HEK293 (cell line): ENCODE measurements at regions not wholly inside any gene's neighbourhood (a gene's known extent, or its start where the extent isn't known, plus 50 kb on each side); places are given as distances from the start of the nearest gene placed in this dataset.

Experiments
- CTCF ChIA-PET: fragments of 350-600 bp; formaldehyde crosslinking; extraction: SDS; loops from one replicate; lab custom pipeline; 2021; ENCODE audit warnings: antibody characterized with exemption; lab: Yijun Ruan, JAX
- POLR2A ChIA-PET: fragments of 300-600 bp; formaldehyde crosslinking; extraction: SDS; loops from one replicate; lab custom pipeline; 2020; ENCODE audit warnings: antibody characterized with exemption, inconsistent platforms; lab: Yijun Ruan, JAX
- H3K27ac ChIP-seq: fragments of 200-500 bp; sonication (Bioruptor generic); 2 replicates; pipeline ENCODE4 v1.5.1; 2014; ENCODE audit warnings: low read depth, low read length, control low read depth, inconsistent platforms; ENCODE audit errors: extremely low read depth
- H3K36me3 ChIP-seq, 2 experiments: fragments of 200-500 bp in 1 of 2; sonication (Bioruptor generic) in 1 of 2; 1 replicate in 1 of 2; 2 replicates in 1 of 2; pipeline ENCODE4 v1.5.1; 2014 to 2017; ENCODE audit warnings: inconsistent platforms in 2 of 2, low read length in 2 of 2; ENCODE audit not compliant: control insufficient read depth in 2 of 2, insufficient read depth in 1 of 2
- H3K4me1 ChIP-seq: fragments of 200-500 bp; sonication (Bioruptor generic); 2 replicates; pipeline ENCODE4 v1.5.1; 2014; ENCODE audit warnings: mild to moderate bottlenecking, low read length, inconsistent platforms; ENCODE audit not compliant: control insufficient read depth, insufficient read depth
- H3K4me3 ChIP-seq: 2 replicates; pipeline ENCODE4 v1.5.1; 2011; ENCODE audit warnings: low read depth, mild to moderate bottlenecking, control low read depth, low read length, moderate library complexity
- H3K9me3 ChIP-seq: fragments of 200-500 bp; sonication (Bioruptor generic); 2 replicates; pipeline ENCODE4 v1.5.1; 2014; ENCODE audit warnings: low read depth, low read length, inconsistent platforms; ENCODE audit not compliant: control insufficient read depth, insufficient read depth
- EGR2 ChIP-seq: fragments of 450-650 bp; formaldehyde crosslinking; IDR thresholded peaks from 2 replicates; pipeline ENCODE4 v1.5.1; 2016; ENCODE audit warnings: low read depth, missing biosample characterization, missing genetic modification characterization
- GLIS2 ChIP-seq: fragments of 450-650 bp; formaldehyde crosslinking; IDR thresholded peaks from 2 replicates; pipeline ENCODE4 v1.5.1; 2016; ENCODE audit warnings: missing biosample characterization, missing genetic modification characterization
- HOXD13 ChIP-seq: sonication (generic); formaldehyde crosslinking; IDR thresholded peaks from 2 replicates; pipeline ENCODE4 v1.8.0; 2022; ENCODE audit warnings: missing genetic modification reagents, borderline replicate concordance
- KLF10 ChIP-seq: fragments of 450-650 bp; IDR thresholded peaks from 2 replicates; pipeline ENCODE4 v1.5.1; 2018; ENCODE audit warnings: missing biosample characterization, mild to moderate bottlenecking, missing genetic modification characterization
- MEIS1 ChIP-seq: sonication (generic); formaldehyde crosslinking; IDR thresholded peaks from 2 replicates; pipeline ENCODE4 v1.8.1; 2022; ENCODE audit warnings: missing genetic modification reagents, mild to moderate bottlenecking, borderline replicate concordance
- MZF1 ChIP-seq: fragments of 450-650 bp; formaldehyde crosslinking; IDR thresholded peaks from 2 replicates; pipeline ENCODE4 v1.5.1; 2017; ENCODE audit warnings: missing biosample characterization, missing genetic modification characterization, borderline replicate concordance
- SALL2 ChIP-seq: fragments of 450-650 bp; formaldehyde crosslinking; IDR thresholded peaks from 2 replicates; pipeline ENCODE4 v1.5.0; 2017; ENCODE audit warnings: missing biosample characterization, mild to moderate bottlenecking, missing genetic modification characterization, borderline replicate concordance
- YY1 ChIP-seq: fragments of 450-650 bp; formaldehyde crosslinking; IDR thresholded peaks from 2 replicates; pipeline ENCODE4 v1.5.1; 2018; ENCODE audit warnings: missing biosample characterization, missing genetic modification characterization
- ZNF112 ChIP-seq: fragments of 450-650 bp; formaldehyde crosslinking; IDR thresholded peaks from 2 replicates; pipeline ENCODE4 v1.5.0; 2017; ENCODE audit warnings: missing biosample characterization, missing genetic modification characterization
- ZNF19 ChIP-seq: fragments of 450-650 bp; formaldehyde crosslinking; IDR thresholded peaks from 2 replicates; pipeline ENCODE4; 2016; ENCODE audit warnings: missing biosample characterization, missing genetic modification characterization, low read depth
- ZNF274 ChIP-seq, 2 experiments: fragments of 200-500 bp in 1 of 2; fragments of 450-650 bp in 1 of 2; sonication (Bioruptor generic) in 1 of 2; formaldehyde crosslinking in 1 of 2; IDR thresholded peaks; 2 replicates each; pipeline versions ENCODE4 v1.5.1 to v1.6.1; 2014 to 2016; ENCODE audit warnings: borderline replicate concordance in 1 of 2, inconsistent platforms in 1 of 2, low read length in 1 of 2, missing biosample characterization in 1 of 2, missing genetic modification characterization in 1 of 2
- ZNF350 ChIP-seq: fragments of 450-650 bp; formaldehyde crosslinking; IDR thresholded peaks from 2 replicates; pipeline ENCODE4 v1.5.0; 2017; ENCODE audit warnings: missing biosample characterization, mild to moderate bottlenecking, missing genetic modification characterization
- ZNF48 ChIP-seq: fragments of 450-650 bp; formaldehyde crosslinking; IDR thresholded peaks from 2 replicates; pipeline ENCODE4 v1.5.1; 2016; ENCODE audit warnings: missing biosample characterization, missing genetic modification characterization
- ZNF529 ChIP-seq: fragments of 450-650 bp; formaldehyde crosslinking; IDR thresholded peaks from 2 replicates; pipeline ENCODE4 v1.5.1; 2017; ENCODE audit warnings: missing genetic modification characterization, missing biosample characterization; ENCODE audit not compliant: insufficient replicate concordance
- ZNF530 ChIP-seq: fragments of 450-650 bp; formaldehyde crosslinking; IDR thresholded peaks from 2 replicates; pipeline ENCODE4 v1.5.1; 2016; ENCODE audit warnings: low read depth, missing biosample characterization, missing genetic modification characterization
- ZNF670 ChIP-seq: fragments of 450-650 bp; formaldehyde crosslinking; IDR thresholded peaks from 2 replicates; pipeline ENCODE4 v1.5.1; 2016; ENCODE audit warnings: missing biosample characterization, missing genetic modification characterization, low read depth
- ZNF707 ChIP-seq: fragments of 450-650 bp; formaldehyde crosslinking; IDR thresholded peaks from 2 replicates; pipeline ENCODE4 v1.5.1; 2016; ENCODE audit warnings: missing biosample characterization, missing genetic modification characterization
- ZSCAN23 ChIP-seq: fragments of 450-650 bp; formaldehyde crosslinking; IDR thresholded peaks from 2 replicates; pipeline ENCODE4 v1.5.1; 2016; ENCODE audit warnings: missing biosample characterization, missing genetic modification characterization
- TF ChIP-seq, protein P1 (sequence below): fragments of 450-650 bp; formaldehyde crosslinking; IDR thresholded peaks from 2 replicates; pipeline ENCODE4 v1.5.1; 2016; ENCODE audit warnings: missing biosample characterization, missing genetic modification characterization, borderline replicate concordance
- TF ChIP-seq, protein P2 (sequence below): fragments of 450-650 bp; formaldehyde crosslinking; IDR thresholded peaks from 2 replicates; pipeline ENCODE4 v1.5.1; 2016; ENCODE audit warnings: missing biosample characterization, missing genetic modification characterization
- TF ChIP-seq, protein P3 (sequence below): fragments of 450-650 bp; formaldehyde crosslinking; IDR thresholded peaks from 2 replicates; pipeline ENCODE4 v1.5.1; 2017; ENCODE audit warnings: missing biosample characterization, missing genetic modification characterization
- TF ChIP-seq, protein P4 (sequence below): fragments of 450-650 bp; formaldehyde crosslinking; IDR thresholded peaks from 2 replicates; pipeline ENCODE4 v1.5.1; 2016; ENCODE audit warnings: missing biosample characterization, missing genetic modification characterization
- TF ChIP-seq, protein P5 (sequence below): fragments of 450-650 bp; formaldehyde crosslinking; IDR thresholded peaks from 2 replicates; pipeline ENCODE4 v1.5.1; 2016; ENCODE audit warnings: missing biosample characterization, missing genetic modification characterization, low read depth
- TF ChIP-seq, protein P6 (sequence below): fragments of 450-650 bp; formaldehyde crosslinking; IDR thresholded peaks from 2 replicates; pipeline ENCODE4 v1.5.1; 2016; ENCODE audit warnings: missing biosample characterization, missing genetic modification characterization

GRCh38 chrX:10904220-10904619 lies 206.9 kb upstream of the HCCS start:
- no peaks in the 10 kb centered on the region for H3K36me3 ChIP-seq
- H3K4me3 ChIP-seq = no peak overlapping the region
- ChIA-PET POLR2A (no interaction called here), CTCF (no interaction called here)
- no peaks in the 10 kb centered on the region for H3K4me1 ChIP-seq
- TF ChIP-seq ZNF112 (tag by site-specific recombination) (no peak), ZNF707 (no peak), ZNF530 (no peak), SALL2 (no peak), KLF10 (no peak), ZNF670 (no peak)
- TF ChIP-seq, protein P1, sequence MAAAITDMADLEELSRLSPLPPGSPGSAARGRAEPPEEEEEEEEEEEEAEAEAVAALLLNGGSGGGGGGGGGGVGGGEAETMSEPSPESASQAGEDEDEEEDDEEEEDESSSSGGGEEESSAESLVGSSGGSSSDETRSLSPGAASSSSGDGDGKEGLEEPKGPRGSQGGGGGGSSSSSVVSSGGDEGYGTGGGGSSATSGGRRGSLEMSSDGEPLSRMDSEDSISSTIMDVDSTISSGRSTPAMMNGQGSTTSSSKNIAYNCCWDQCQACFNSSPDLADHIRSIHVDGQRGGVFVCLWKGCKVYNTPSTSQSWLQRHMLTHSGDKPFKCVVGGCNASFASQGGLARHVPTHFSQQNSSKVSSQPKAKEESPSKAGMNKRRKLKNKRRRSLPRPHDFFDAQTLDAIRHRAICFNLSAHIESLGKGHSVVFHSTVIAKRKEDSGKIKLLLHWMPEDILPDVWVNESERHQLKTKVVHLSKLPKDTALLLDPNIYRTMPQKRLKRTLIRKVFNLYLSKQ (tag by site-specific recombination) = no peak
- no peaks in the 10 kb centered on the region for H3K9me3 ChIP-seq
- no peak overlapping the region for H3K27ac ChIP-seq

GRCh38 chrX:10906866-10907265 lies 204.3 kb upstream of the HCCS start:
- no peaks in the 10 kb centered on the region for H3K9me3 ChIP-seq
- H3K36me3 ChIP-seq = no peaks in the 10 kb centered on the region
- H3K4me1 ChIP-seq = no peaks in the 10 kb centered on the region
- ChIA-PET CTCF (no interaction called here), POLR2A (no interaction called here)
- no peak overlapping the region for H3K27ac ChIP-seq
- TF ChIP-seq GLIS2 (no peak), ZNF19 (tag by site-specific recombination) (no peak), EGR2 (tag by site-specific recombination) (no peak), ZNF274 (IDR thresholded peaks at IDR 0.05; ENCODE audit: low read length) (no peak), ZNF274 (tag by site-specific recombination; IDR thresholded peaks at IDR 0.05; ENCODE audit: borderline replicate concordance) (no peak), ZNF529 (no peak), ZNF48 (tag by site-specific recombination) (no peak), ZNF350 (tag by site-specific recombination) (no peak), MEIS1 (CRISPR knock-in tag) (no peak), ZSCAN23 (tag by site-specific recombination) (no peak)
- TF ChIP-seq, protein P2, sequence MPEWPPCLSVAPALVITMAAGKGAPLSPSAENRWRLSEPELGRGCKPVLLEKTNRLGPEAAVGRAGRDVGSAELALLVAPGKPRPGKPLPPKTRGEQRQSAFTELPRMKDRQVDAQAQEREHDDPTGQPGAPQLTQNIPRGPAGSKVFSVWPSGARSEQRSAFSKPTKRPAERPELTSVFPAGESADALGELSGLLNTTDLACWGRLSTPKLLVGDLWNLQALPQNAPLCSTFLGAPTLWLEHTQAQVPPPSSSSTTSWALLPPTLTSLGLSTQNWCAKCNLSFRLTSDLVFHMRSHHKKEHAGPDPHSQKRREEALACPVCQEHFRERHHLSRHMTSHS (tag by site-specific recombination) = no peak
- no peak overlapping the region for H3K4me3 ChIP-seq

DNA sequence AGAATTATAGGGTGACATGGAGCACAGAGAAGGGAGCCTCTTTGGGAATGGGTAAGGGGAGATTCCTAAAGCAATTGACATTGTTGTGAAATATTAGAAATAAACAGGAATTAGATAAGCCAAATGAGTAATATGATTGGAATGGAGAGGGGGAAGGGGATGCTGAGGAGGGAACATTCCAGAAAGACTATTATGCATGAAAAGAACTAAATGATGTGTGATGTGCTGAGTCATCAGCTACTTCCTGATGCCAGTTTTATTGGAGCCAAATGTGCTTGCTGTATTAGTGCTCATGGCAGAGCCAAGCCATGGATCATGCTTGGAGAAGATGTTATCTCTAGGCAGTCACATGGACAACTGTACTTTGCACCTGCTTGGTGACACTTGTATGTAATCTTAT lies 189.0 kb upstream of the HCCS start:
- Histone ChIP-seq H3K27ac (no peak overlapping the region), H3K4me1 (no peaks in the 10 kb centered on the region), H3K4me3 (no peak overlapping the region), H3K9me3 (no peaks in the 10 kb centered on the region), H3K36me3 (no peaks in the 10 kb centered on the region)
- POLR2A ChIA-PET = no interaction called here
- CTCF ChIA-PET = no interaction called here
- TF ChIP-seq YY1 (tag by site-specific recombination) (no peak), ZNF529 (no peak), MZF1 (no peak), HOXD13 (no peak), ZNF274 (IDR thresholded peaks at IDR 0.05; ENCODE audit: low read length) (no peak), ZNF274 (tag by site-specific recombination; IDR thresholded peaks at IDR 0.05; ENCODE audit: borderline replicate concordance) (no peak)
- TF ChIP-seq, protein P3, sequence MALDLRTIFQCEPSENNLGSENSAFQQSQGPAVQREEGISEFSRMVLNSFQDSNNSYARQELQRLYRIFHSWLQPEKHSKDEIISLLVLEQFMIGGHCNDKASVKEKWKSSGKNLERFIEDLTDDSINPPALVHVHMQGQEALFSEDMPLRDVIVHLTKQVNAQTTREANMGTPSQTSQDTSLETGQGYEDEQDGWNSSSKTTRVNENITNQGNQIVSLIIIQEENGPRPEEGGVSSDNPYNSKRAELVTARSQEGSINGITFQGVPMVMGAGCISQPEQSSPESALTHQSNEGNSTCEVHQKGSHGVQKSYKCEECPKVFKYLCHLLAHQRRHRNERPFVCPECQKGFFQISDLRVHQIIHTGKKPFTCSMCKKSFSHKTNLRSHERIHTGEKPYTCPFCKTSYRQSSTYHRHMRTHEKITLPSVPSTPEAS = no peak
- TF ChIP-seq, protein P4, sequence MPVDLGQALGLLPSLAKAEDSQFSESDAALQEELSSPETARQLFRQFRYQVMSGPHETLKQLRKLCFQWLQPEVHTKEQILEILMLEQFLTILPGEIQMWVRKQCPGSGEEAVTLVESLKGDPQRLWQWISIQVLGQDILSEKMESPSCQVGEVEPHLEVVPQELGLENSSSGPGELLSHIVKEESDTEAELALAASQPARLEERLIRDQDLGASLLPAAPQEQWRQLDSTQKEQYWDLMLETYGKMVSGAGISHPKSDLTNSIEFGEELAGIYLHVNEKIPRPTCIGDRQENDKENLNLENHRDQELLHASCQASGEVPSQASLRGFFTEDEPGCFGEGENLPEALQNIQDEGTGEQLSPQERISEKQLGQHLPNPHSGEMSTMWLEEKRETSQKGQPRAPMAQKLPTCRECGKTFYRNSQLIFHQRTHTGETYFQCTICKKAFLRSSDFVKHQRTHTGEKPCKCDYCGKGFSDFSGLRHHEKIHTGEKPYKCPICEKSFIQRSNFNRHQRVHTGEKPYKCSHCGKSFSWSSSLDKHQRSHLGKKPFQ (tag by site-specific recombination) = no peak
- TF ChIP-seq, protein P5, sequence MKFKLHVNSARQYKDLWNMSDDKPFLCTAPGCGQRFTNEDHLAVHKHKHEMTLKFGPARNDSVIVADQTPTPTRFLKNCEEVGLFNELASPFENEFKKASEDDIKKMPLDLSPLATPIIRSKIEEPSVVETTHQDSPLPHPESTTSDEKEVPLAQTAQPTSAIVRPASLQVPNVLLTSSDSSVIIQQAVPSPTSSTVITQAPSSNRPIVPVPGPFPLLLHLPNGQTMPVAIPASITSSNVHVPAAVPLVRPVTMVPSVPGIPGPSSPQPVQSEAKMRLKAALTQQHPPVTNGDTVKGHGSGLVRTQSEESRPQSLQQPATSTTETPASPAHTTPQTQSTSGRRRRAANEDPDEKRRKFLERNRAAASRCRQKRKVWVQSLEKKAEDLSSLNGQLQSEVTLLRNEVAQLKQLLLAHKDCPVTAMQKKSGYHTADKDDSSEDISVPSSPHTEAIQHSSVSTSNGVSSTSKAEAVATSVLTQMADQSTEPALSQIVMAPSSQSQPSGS (tag by site-specific recombination) = no peak
- TF ChIP-seq, protein P6, sequence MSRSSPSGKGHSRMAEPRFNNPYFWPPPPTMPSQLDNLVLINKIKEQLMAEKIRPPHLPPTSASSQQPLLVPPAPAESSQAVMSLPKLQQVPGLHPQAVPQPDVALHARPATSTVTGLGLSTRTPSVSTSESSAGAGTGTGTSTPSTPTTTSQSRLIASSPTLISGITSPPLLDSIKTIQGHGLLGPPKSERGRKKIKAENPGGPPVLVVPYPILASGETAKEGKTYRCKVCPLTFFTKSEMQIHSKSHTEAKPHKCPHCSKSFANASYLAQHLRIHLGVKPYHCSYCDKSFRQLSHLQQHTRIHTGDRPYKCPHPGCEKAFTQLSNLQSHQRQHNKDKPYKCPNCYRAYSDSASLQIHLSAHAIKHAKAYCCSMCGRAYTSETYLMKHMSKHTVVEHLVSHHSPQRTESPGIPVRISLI = no peak
